ENCODE measurements at regions not wholly inside any gene's neighbourhood (a gene's known extent, or its start where the extent isn't known, plus 50 kb on each side); places are given as distances from the start of the nearest gene placed in this dataset.

GRCh38 chr4:178784491-178784890, 1342.3 kb upstream of the AGA start:
- TF ChIP-seq CTCF (IDR thresholded peaks at IDR 0.05) (no peak), POLR2A (IDR thresholded peaks at IDR 0.05) (no peak), EP300 (IDR thresholded peaks at IDR 0.05) (no peak), POLR2AphosphoS5 (IDR thresholded peaks at IDR 0.05) (no peak)
